ENCODE measurements at regions not wholly inside any gene's neighbourhood (a gene's known extent, or its start where the extent isn't known, plus 50 kb on each side); places are given as distances from the start of the nearest gene placed in this dataset.

DNA sequence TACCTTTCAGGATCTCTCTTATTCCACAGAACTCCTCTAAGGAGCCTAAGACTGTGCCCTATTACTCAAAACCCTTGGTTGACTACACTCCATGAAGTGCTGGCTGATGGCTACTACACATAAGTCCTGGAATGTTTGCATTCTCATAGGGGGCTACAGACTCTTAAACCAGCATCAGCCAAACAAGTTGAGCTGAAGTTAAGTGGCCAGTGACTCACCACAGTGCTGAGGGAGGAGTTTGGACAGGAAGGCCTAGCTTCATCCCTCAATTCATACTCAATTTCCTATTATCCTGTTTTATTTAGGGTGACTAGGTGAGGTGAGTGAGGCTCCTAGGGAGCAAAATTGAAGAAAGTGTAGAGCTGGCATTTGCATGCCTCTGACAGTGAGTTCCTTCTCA is 246.7 kb downstream of the SMAD2 start:
- no peak for TF ChIP-seq POLR2A (conservative IDR thresholded peaks at IDR 0.05)
- TF ChIP-seq, protein P1, sequence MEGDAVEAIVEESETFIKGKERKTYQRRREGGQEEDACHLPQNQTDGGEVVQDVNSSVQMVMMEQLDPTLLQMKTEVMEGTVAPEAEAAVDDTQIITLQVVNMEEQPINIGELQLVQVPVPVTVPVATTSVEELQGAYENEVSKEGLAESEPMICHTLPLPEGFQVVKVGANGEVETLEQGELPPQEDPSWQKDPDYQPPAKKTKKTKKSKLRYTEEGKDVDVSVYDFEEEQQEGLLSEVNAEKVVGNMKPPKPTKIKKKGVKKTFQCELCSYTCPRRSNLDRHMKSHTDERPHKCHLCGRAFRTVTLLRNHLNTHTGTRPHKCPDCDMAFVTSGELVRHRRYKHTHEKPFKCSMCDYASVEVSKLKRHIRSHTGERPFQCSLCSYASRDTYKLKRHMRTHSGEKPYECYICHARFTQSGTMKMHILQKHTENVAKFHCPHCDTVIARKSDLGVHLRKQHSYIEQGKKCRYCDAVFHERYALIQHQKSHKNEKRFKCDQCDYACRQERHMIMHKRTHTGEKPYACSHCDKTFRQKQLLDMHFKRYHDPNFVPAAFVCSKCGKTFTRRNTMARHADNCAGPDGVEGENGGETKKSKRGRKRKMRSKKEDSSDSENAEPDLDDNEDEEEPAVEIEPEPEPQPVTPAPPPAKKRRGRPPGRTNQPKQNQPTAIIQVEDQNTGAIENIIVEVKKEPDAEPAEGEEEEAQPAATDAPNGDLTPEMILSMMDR (IDR thresholded peaks at IDR 0.05 in 2 of 3, conservative IDR thresholded peaks at IDR 0.05 in 1 of 3; ENCODE audit: insufficient read depth in 2 of 3, low read depth in 1 of 3, low read length in 3 of 3) = no peak
- no peak for TF ChIP-seq FOXJ2 (tag; IDR thresholded peaks at IDR 0.05)
- TF ChIP-seq ZBTB7A (IDR thresholded peaks at IDR 0.05; ENCODE audit: borderline replicate concordance, control insufficient read depth, low read depth, low read length) = no peak
- no peak for TF ChIP-seq ZNF76 (CRISPR knock-in tag; IDR thresholded peaks at IDR 0.05; ENCODE audit: borderline replicate concordance)
- TF ChIP-seq TEAD2 (tag; IDR thresholded peaks at IDR 0.05) = no peak
- no peak for TF ChIP-seq MEF2D (tag; conservative IDR thresholded peaks at IDR 0.05; ENCODE audit: low read depth)
- no peak for TF ChIP-seq CBX8 (IDR thresholded peaks at IDR 0.05; ENCODE audit: borderline replicate concordance, extremely low read depth, low read depth, low read length, poor library complexity, severe bottlenecking)
- TF ChIP-seq, protein P2, sequence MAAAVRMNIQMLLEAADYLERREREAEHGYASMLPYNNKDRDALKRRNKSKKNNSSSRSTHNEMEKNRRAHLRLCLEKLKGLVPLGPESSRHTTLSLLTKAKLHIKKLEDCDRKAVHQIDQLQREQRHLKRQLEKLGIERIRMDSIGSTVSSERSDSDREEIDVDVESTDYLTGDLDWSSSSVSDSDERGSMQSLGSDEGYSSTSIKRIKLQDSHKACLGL (CRISPR knock-in tag; IDR thresholded peaks at IDR 0.05; ENCODE audit: borderline replicate concordance, poor library complexity, severe bottlenecking) = no peak
- no peak for TF ChIP-seq ZNF384 (IDR thresholded peaks at IDR 0.05; ENCODE audit: low read depth, low read length)
- no peak for TF ChIP-seq POLR2AphosphoS5 (IDR thresholded peaks at IDR 0.05; ENCODE audit: control insufficient read depth, insufficient read depth, low read depth, low read length)

Measured in K562 (cell line).